Stimulated activated naive CD4-positive, alpha-beta T cell (primary cell): ENCODE measurements at regions not wholly inside any gene's neighbourhood (a gene's known extent, or its start where the extent isn't known, plus 50 kb on each side); places are given as distances from the start of the nearest gene placed in this dataset.

Source experiments
- DNase-seq, 6 experiments: peaks; one replicate each; lab custom pipeline; 2025; lab: John Stamatoyannopoulos, UW

DNA sequence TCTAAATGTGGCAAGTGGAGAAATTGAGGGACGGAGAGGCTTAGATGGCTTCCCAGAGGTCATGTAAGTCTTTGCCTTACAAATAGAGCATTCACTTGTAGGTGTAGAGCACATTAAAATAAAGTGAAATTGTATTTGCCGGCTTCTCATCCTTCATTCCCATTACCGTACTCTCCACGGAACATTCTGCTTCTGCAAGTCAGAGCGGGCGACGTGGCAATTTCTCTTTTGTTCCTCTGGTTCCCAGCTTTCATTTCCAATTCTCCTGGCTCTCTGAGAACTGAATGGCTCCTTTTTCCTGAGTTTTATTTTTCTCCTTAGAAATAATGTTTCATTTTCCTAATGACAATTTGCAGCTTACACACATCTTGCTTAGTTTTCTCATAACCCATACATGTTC lies 51.3 kb upstream of the PFKP start:
- no peak for DNase-seq

DNA sequence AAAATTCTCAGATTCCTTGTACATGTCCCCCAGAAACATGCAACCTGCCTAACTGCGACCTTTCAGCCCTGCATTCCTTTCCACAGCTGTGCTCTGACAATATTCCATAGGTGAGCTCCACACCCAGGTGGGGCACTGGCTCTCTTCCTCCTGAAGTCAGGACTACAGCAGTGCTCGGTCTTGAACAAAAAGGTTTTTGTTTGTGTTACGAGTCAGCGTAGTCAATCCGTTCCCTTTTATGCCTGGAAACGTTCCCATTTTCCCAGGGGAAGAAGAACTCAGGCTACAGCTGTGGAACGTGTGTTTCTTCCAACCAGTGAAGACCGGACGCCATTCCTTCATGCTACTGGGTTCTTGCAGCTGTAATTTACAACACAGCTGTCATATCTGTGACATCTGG lies 52.4 kb upstream of the PFKP start:
- no peak for DNase-seq

DNA sequence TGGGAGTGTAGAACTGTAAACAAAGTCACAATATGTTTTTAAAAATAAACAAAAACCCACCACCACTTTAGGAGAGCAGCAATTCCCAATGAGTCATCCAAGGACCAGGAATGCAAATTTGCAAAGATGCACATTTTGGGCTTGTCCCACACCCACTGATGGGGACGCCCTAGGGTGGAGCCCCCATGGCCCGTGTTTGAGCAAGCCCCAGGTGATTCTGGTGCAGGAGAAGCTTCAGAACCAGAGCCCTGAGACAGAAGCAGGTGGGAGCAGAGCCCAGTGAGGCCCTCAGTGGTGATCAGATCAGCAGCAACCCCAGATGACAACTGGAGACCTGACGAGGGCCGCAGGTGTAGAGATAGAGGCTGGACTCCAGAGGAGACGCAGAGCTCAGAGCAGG lies 55.1 kb upstream of the PFKP start:
- no peak for DNase-seq

DNA sequence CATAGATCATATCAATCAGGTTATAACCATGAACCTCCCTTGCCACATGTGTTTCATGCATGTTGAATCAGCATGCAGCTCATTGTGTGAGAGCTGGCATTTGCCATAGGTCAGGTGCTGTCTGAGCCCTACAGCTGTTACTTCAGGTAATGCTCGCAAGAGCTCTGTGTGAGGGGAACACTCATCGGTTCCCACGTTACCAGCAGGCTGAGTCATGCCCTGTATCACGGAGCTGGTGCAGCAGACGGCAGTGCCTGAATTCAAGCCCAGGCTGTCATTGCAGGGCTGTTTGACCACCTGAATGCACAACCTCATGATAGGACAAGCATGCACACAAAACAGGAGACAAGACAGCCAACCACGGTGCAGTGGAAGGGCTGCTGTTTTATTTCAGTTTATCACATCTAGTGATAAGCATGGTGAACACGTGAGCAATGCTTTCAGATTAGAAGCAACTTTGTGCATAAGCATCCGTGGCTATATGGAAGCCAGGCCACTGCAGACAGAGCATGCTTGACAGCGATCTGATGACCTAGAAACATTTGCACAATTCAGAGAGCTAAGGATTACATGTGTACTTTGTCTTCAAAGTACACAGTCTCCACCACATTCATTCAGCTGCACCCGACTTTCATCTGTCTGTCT lies 56.4 kb upstream of the PFKP start:
- no peak for DNase-seq

DNA sequence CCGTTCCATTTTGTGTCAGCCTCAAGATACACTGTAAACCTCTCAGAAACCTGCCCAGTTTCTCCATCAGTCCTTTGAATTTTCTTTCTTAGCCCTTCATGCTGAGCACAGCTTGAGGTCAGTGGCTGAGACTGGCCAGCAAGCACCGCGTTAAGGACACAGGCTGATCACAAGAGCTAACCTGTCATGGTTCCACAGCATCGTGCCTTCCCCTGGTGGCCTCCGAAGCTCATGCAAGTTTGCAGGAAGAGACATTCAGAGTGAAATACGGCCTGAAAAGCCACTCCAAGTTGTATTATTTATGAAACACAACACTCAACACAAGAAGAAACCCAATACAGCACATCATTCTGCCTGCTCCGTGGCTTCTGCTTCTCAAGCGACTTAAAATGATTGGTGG lies 57.0 kb upstream of the PFKP start:
- DNase-seq = no peak

DNA sequence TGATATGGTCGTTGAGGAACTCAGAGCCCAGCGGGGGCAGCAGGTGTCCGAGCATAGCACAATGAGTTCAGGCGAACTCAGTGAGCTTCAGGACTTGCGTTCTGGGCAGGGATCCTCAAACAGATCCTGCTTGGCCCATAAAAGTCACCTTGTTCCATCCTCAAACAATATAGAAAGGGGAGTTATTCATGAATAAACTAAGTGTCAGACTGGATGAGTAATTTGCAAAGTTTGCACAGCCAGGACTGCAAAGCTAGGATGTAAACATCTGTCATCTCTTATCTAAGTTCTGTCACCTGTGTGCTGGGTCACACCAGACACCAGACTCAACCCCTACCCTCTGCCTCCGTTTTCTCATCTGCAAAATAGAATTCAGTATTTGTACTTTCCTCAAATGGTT lies 58.0 kb upstream of the PFKP start:
- no peak for DNase-seq

DNA sequence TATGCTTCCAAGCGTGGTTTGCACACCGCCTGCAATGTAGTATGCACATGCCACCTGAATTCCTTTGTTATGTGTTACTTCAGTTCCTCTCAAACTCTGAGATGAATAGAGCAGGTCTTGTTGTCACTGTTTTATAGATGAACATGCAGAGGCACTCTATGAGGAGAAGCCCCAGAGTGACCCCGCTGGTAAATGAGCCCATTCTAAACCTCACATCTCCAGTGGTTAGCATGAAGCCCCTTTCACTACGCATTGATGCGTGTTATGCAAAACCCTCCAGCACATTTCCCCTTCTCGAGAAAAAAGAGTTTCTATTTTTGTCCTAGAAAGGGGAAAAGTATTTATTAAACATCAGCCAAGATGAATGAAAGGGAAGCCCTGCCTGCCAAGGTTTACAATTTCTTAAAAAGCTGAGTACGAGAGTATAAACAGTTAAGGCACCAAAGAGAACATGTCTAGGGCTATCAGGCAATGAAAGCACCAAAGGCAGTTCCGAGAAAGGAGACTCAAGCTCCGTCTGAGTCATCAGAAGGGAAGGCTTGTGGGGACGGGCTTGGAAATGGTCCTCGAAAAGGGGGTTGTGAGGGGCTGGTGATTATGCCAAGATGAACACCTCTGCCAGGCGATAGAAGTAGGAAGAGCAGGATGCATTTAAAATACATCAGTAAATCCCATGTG lies 58.7 kb upstream of the PFKP start:
- DNase-seq = no peak

DNA sequence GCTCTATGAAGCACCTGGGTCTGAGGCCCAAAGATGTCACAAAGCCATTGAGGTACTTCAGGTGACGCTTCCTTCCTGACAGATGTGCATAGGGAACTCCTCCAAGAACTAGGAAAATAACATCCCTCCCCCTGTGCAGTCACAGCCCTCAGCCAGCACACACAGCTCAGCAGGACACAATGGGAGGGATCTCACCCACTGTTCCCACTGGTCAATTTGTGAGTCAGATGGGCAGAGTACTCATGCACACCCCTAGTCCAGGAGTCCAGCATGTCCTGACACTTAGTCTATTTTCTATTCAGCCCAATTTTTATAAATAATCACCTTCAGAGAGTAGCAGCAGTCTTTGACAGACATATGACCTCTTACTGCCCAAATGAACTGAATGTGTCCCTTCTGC lies 60.7 kb upstream of the PFKP start:
- no peak for DNase-seq

DNA sequence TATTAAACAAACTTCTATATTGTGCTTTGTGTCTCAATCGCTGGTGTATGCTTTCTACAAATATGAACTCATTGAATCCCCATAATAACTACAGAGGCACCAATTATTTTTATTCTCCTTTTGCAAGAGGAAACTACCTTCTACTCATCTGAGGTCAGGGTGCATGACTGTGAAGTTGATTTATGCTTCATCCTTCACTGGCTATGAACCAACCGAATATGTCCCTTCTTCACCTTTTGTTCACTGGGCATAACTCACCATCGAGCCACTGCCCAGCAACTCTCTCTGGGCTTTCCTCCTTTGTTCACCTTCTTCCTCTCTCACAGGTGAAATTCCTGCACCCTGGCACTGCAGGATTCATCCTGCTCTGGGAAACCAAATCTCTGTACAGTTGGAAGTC lies 61.3 kb upstream of the PFKP start:
- DNase-seq = no peak

DNA sequence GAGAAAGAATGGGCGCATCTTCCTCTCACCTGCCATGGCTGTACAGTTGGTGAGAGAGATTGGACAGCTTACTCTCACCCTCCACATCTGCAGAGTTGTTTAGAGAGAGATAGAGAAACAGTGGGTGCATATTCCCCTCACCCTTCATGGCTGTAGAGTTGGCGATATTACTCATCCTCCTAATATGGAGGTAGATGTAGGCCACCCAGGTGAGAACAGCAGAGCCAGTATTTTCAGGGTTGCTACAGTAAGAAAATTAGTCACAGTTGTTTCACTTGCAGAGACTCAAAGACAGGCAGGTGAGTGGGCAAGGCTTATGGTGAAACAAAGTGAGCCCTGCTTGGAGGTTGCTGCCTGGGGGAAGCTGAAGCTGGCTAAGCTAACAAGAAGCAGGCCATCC lies 65.0 kb upstream of the PFKP start:
- no peak for DNase-seq

DNA sequence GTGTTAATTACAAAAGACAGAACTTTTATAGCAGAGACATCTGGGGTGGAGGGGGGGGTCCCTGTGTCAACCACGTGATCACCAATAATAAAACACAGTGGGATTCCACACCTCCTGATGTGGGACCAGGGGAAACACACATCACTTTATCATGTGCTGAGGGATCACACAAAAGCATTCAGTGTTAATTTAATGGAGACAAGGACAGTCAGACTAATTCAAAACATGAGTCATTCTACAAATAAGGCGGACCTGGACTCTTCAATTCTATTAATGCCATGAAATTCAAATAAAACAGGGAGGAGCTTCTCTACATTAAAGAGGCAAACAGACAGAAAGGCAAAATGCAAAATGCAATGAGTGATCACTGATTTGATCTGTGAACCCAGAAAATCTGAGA lies 67.3 kb upstream of the PFKP start:
- DNase-seq = no peak

DNA sequence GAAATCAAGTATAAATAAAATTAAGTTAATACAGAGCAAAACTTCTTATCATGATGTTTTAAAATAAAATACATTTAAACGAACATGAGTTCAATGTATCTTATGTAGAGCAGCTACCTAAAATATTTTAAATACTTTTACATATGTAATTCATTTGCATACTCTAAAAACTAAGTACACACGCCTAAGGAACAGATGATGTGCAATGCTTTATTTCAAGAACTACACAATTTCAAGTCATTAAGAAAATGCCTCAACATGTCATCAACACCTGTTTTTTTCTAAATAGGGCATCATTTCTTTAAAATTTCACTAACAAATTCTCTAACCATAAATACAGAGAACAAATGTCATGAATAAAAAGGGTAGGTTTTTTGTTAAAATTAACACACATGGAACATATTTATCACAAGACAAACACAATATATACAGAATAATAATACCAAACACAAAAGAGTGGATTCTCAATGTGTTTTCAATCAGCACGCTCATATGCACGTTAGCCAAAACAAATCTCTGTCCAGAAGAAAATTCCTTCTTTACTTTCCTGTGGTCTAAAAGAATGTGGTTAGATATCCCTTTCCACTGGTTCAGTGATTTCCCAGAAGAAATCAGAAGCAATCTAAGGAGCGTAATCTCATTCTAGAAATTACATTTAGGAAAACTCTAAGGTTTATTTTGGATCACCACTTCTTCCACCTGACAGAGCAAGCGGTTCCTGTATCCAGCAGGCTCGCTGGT lies 73.0 kb upstream of the PFKP start:
- no peak for DNase-seq

DNA sequence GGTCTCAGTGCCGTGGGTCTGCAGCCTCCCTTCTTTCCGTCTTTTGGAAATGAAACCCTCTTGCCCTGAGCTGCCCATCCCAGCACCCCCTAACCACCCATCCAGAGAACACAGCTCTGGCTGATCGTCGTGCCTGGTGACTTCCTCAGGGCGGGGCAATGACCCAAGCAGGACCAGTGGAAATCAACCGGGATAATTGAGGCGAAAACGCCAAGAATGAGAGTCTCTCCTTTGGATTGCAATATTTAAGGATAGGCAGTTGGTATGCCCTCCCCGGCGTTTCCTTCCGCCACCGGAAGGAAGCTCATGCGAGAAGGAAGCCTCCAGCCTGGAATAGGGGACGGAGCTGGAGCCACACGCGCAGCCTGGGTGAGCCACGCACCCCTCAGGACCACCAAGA lies 73.7 kb upstream of the PFKP start:
- no peak for DNase-seq

DNA sequence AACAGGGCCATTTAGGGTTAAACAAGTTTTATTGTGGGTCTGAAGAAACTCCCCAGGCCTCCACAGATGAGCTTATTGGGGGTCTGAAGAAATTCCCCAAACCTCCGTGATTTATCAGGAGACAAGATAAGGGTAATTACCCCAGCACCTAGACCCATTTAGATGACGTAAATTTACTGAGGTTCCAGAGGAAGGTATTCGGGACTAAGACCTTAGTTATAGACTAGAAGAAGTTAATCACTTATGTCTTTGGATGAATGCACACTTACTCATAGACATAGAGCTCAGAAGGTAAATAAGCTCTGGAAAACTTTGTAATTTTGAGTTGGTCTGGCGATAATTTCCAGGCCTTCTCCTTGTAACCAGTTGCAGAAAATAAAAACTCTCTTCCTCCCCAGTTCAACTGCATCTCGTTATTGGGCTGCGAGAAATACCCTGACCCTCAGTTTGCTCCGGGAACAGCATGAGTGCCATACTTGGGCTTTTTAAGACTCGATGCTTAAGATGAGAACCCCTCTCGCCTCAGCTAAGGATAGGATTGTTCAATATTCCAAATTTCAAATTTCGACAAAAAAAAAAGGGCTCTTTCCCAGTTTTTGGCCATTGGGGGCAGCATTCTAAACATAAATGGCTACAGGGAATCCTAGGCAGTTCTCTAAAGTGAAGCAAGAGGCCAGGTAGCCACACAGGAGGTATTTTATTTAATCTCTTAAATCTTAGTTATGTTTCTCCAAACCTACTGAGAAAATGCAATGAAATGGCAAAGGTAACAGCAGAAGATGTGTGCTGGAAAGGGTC lies 74.7 kb upstream of the PFKP start:
- DNase-seq = no peak

DNA sequence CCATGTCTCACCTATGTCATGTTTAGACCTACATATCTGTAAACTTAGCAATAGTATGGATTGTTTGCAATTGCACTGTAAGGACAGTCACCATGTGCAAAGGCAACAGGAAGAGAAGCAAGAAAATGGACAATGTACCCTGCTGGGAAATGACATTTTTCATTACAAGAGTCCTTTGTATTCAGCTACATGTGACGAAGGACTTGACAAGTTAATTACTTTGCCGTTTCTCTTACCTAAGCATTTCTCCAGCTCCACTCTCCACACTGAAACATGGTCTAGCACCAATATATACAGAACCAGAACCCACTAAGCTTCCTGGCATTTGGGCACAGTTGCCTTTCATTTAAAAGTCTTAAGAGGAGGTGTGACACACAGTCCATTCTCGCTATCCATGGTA lies 76.6 kb upstream of the PFKP start:
- DNase-seq = no peak

DNA sequence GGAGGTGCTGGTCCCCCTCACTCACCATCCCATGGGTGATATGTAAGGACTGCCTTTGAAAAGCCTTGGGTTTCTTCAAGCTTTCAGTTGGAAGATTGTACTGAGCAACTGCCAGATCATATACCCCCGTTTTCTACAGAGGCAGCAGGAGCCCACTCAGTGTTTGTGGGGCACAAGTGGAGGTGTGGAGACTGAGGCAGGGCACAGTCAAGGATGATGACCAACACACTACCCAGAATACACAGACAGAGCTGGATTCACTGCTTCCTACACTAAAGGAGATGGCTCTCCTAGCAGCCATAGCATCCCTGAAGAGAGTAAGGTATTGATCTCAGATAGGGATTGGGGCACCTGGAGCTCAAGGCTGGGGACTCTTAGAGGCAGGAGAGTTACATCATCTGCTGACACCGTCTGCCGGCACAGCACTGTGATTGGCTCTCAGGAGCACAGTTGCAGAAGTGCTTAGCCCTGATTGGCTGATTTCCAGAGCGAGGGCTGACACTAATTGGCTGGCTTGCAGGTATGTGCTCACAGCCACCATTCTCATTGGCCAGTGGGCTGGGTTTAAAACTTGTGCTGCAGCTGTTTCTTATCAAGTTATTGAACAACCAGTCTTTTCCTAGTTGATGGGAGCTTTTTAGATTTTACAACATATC lies 77.9 kb upstream of the PFKP start:
- DNase-seq = no peak

DNA sequence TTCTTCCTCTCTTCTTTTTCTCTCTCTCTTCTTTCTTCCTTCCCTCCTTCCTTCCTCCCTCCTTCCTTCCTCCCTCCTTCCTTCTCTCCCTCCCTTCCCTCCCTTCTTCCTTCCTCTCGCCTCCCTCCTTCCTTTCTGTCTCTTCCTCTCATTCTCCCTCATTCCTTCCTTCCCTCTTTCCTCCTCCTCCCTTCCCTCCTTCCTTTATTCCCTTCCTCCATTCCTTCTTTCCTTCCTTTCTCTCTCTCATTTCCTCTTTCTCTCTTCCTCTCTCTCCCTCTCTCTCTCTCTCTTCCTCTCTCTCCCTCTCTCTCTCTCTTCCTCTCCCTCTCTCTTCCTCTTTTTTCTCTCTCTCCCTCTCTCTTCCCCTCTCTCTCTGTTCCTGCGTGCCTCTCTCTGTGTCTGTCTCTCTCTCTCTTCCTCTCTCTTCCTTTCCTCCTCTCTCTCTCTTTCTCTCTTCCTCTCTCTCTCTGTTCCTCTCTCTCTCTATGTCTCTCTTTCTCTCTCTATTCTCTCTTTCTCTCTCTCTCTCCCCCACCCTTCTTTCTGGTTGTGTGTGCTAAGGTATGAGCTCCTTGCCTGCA lies 80.1 kb upstream of the PFKP start:
- DNase-seq = no peak

DNA sequence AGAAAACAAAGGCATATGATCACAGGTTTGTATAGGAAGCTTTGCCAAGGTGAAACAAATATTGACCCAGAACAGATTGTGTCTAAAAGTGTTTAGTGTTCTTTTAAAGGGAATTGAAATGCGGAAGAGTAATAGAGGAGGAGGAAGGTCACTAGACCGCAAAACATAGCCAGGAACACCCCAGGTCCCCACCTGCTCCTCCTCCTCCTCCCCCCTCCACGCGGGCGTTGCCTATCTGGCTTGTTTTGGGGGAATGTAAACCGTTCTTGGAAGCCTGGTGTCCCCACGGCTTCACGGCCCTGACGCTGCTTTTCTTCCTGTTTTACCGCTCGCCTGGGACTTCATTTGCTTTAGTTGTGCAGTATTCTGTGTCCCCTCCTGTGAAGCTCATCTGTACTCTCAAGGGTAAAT lies 81.0 kb upstream of the PFKP start:
- DNase-seq = no peak

DNA sequence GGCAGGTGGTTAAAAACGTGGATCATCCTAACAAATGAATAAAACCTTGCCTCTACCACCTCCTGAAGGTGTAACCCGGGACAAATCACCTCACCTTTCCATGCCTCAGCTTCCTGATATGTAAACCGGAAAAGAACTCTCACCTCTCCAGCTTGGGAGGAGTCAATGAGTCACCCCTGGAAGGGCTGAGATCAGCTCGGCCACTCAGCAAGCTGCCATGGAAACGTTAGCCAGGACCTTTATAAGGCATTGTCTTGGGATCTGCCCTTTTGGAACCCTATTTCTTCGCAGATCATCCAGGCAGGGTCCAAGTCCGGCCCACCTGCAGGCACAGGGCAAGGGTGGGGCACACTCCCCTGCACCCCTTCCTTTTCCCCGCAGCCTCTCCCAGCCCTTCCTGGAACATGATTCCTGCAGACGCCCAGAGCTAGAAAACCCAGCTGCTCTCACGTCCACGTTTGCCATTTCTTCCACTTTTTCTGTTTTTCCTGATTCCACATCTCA lies 81.6 kb upstream of the PFKP start:
- no peak for DNase-seq

DNA sequence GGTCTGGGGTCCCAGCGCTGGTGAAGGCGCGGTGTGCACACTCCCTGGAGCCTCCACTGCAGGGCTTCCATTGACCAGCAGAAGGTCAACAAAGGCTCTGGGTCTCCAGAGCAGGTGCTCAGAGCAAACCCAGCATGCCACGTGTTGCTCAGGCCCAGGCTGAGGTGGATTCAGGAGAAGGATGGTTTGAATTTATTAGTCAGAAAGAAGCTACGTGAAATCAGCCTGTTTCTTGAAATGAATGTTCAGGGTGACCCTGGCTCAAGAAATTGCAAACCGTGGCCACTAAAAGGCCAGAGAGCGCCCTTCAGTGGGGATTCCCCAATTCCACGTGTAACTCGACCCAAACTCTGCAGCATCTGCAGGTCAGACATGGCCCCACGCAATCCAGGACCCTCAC lies 82.7 kb upstream of the PFKP start:
- DNase-seq = no peak

DNA sequence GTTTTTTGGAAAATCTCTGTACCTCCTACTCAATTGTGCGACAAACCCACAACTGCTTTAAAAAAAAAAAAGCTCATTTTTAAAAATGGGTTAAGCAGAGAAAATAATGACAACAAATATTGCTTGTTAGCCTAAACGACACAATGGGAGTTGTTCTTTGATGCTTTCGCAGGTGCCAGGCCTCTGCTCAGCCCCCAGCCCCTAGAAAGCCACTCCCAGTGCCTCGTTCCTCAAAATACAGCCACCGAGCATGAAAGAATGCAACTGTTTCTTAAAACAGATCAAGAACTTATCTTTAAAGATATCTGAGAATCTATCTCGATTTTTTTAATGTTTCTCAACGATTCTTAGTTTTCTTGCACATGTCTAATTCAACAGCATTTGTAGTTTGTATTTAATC lies 85.2 kb upstream of the PFKP start:
- DNase-seq = no peak

DNA sequence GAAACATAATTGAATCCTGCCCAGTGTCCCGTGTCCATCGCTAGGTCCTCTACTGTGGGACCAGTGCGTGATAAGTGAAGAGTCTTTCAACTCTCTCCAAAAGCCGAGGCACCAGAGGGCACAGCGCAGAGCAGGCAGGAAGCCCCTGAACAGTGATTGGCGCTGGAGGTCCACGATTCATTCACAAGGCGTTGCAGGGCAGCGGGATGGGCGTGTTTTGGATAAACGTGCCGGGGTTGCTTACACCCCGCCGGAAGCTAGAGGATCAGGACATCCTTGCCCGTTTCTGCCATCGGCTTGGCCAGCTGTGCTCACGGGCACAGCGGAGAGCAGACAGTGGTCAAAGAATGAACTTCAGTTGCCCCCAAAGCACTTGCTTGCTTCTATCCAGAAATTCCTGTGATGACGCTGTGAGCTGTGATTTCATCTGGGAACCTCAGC lies 86.0 kb upstream of the PFKP start:
- DNase-seq = no peak
